CD4-positive, alpha-beta T cell (primary cell): ENCODE measurements at regions not wholly inside any gene's neighbourhood (a gene's known extent, or its start where the extent isn't known, plus 50 kb on each side); places are given as distances from the start of the nearest gene placed in this dataset.

Source experiments
- ATAC-seq: fragments of 200-7000 bp; cut with Tn5 transposase; one replicate; pipeline ENCODE4 v1.10.0; 2022; ENCODE audit warnings: mild to moderate bottlenecking; ENCODE audit not compliant: poor library complexity
- CTCF ChIA-PET: fragments of 350-600 bp; sonication (Branson Sonifier 250); formaldehyde crosslinking; loops from one replicate; lab custom pipeline; 2021; ENCODE audit warnings: antibody characterized with exemption, inconsistent platforms; lab: Charles Lee
- POLR2A ChIA-PET: fragments of 350-600 bp; sonication (Branson Sonifier 250); formaldehyde crosslinking; loops from one replicate; lab custom pipeline; 2021; ENCODE audit warnings: antibody characterized with exemption, inconsistent platforms; lab: Charles Lee
- DNase-seq, 14 experiments: peaks; one replicate each; pipeline ENCODE4 v3.0.0-alpha.2; 2013 to 2020; ENCODE audit warnings: mixed read lengths in 2 of 14
- H3K27ac ChIP-seq, 2 donors: one replicate each; pipeline versions ENCODE4 v1.5.1 to v1.7.0; 2013; ENCODE audit warnings: low read length in 2 of 2, low read depth in 1 of 2, mild to moderate bottlenecking in 1 of 2
- H3K27me3 ChIP-seq, 2 experiments: 1 replicate in 1 of 2; 2 replicates in 1 of 2; pipeline versions ENCODE4 v1.6.1 to v1.7.0; 2013; ENCODE audit warnings: low read length in 2 of 2, control low read depth in 1 of 2, mild to moderate bottlenecking in 1 of 2, moderate library complexity in 1 of 2; ENCODE audit not compliant: insufficient read depth in 2 of 2, control insufficient read depth in 1 of 2
- H3K36me3 ChIP-seq: one replicate; pipeline ENCODE4 v1.6.1; 2013; ENCODE audit warnings: low read length, control low read depth; ENCODE audit not compliant: insufficient read depth
- H3K4me1 ChIP-seq: one replicate; pipeline ENCODE4 v1.6.1; 2013; ENCODE audit warnings: low read length, control low read depth; ENCODE audit not compliant: insufficient read depth
- H3K4me3 ChIP-seq: one replicate; pipeline ENCODE4 v1.5.1; 2013; ENCODE audit warnings: mild to moderate bottlenecking, low read length, moderate library complexity
- H3K9me3 ChIP-seq, 2 experiments: 1 replicate in 1 of 2; 2 replicates in 1 of 2; pipeline versions ENCODE4 v1.6.1 to v1.7.0; 2013; ENCODE audit warnings: low read length in 2 of 2, mild to moderate bottlenecking in 2 of 2, control low read depth in 1 of 2, moderate library complexity in 1 of 2; ENCODE audit not compliant: control insufficient read depth in 1 of 2, insufficient read depth in 1 of 2
- H3K27ac Mint-ChIP-seq: one replicate; pipeline ENCODE4 v1.8.0; 2020; ENCODE audit warnings: mixed read lengths
- H3K27me3 Mint-ChIP-seq: one replicate; pipeline ENCODE4 v1.8.0; 2021; ENCODE audit warnings: mixed read lengths
- H3K36me3 Mint-ChIP-seq: one replicate; pipeline ENCODE4 v1.8.0; 2021; ENCODE audit warnings: low read depth, mixed read lengths
- H3K4me1 Mint-ChIP-seq: one replicate; pipeline ENCODE4 v1.8.0; 2021; ENCODE audit warnings: low read depth, mixed read lengths
- H3K4me3 Mint-ChIP-seq: one replicate; pipeline ENCODE4 v1.8.0; 2020; ENCODE audit warnings: mild to moderate bottlenecking, mixed read lengths
- H3K9me3 Mint-ChIP-seq: one replicate; pipeline ENCODE4 v1.8.0; 2020; ENCODE audit warnings: mixed read lengths
- intact Hi-C, 2 experiments: fragments of 100-400 bp; cut with DNase I in 1 of 2; cut with micrococcal nuclease in 1 of 2; formaldehyde crosslinking; loops; one replicate each; pipeline versions ENCODE4 v1.15.1 to v1.9.0; 2023 to 2025; cut with DNase I, micrococcal nuclease
- TF ChIP-seq, protein P1 (sequence below): fragments of 200-600 bp; IDR thresholded peaks from one replicate; pipeline ENCODE4 v1.8.0; 2022; ENCODE audit warnings: antibody characterized with exemption, mild to moderate bottlenecking

DNA sequence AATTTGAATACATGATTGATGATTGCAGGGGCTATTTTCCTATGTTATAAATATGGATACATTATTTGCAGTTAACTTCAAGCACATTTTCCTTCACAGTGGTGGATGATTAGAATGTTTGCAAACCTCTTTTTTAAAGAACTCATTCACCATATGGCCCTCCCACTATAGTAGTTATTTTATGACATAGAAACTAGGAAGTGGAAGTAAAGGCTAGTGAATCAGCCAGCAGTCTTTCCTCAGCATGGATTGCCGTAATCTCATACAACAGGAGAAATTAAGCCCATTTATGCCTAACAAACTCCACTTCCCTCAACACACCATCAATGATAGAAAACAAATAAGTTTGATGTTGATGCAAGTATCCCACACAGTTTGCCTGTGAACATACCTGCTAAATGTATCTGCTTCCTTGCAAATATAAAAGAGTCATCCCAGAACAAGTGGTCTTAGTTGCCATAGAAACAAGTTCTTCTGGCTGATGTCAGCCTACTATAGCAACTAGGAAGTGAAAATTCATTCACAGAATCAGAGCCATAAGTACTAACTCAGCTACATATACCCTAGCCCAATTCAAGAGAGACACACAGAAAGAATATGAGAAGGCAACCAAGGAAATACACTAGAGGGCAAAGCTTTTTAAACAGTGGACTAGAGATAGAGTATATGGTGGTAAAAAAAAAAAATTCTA lies 100.9 kb upstream of the RADX start:
- Histone ChIP-seq H3K27me3 (no peaks in the 10 kb centered on the region), H3K36me3 (no peaks in the 10 kb centered on the region), H3K27ac (no peak overlapping the region), H3K9me3 (no peaks in the 10 kb centered on the region), H3K4me3 (no peak overlapping the region), H3K4me1 (no peaks in the 10 kb centered on the region)
- Mint-ChIP-seq H3K4me3 (no peak overlapping the region), H3K27ac (no peak overlapping the region), H3K9me3 (no peaks in the 10 kb centered on the region), H3K4me1 (no peaks in the 10 kb centered on the region), H3K27me3 (no peaks in the 10 kb centered on the region), H3K36me3 (no peaks in the 10 kb centered on the region)
- intact Hi-C loops, result no loop called here
- TF ChIP-seq, protein P1, sequence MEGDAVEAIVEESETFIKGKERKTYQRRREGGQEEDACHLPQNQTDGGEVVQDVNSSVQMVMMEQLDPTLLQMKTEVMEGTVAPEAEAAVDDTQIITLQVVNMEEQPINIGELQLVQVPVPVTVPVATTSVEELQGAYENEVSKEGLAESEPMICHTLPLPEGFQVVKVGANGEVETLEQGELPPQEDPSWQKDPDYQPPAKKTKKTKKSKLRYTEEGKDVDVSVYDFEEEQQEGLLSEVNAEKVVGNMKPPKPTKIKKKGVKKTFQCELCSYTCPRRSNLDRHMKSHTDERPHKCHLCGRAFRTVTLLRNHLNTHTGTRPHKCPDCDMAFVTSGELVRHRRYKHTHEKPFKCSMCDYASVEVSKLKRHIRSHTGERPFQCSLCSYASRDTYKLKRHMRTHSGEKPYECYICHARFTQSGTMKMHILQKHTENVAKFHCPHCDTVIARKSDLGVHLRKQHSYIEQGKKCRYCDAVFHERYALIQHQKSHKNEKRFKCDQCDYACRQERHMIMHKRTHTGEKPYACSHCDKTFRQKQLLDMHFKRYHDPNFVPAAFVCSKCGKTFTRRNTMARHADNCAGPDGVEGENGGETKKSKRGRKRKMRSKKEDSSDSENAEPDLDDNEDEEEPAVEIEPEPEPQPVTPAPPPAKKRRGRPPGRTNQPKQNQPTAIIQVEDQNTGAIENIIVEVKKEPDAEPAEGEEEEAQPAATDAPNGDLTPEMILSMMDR, result no peak
- ATAC-seq, result no peak
- DNase-seq, result no peak
- ChIA-PET CTCF (no interaction called here), POLR2A (no interaction called here)
